ENCODE measurements at regions not wholly inside any gene's neighbourhood (a gene's known extent, or its start where the extent isn't known, plus 50 kb on each side); places are given as distances from the start of the nearest gene placed in this dataset.
"Not testable (repeated sequence)": the region's sequence is repeated elsewhere in the genome, so short reads cannot be mapped to it uniquely, and the experiment has no call there.

GRCh38 chr9:74095925-74096324 lies 401.2 kb upstream of the RORB start:
- H3K4me3 ChIP-seq (ENCODE audit: low read length): no peak overlapping the region
- no peaks in the 10 kb centered on the region for H3K36me3 ChIP-seq (ENCODE audit: insufficient read depth, low read length)
- no peaks in the 10 kb centered on the region for H3K4me1 Mint-ChIP-seq (ENCODE audit: low read depth)
- intact Hi-C loops (cut with DNase I, micrococcal nuclease): no loop called here
- no peak for ATAC-seq (ENCODE audit: poor library complexity)
- DNase-seq: no peak
- no peaks in the 10 kb centered on the region for H3K27me3 Mint-ChIP-seq
- H3K27ac Mint-ChIP-seq: no peak overlapping the region
- no peaks in the 10 kb centered on the region for H3K4me1 ChIP-seq (ENCODE audit: insufficient read depth, low read length)
- H3K9me3 ChIP-seq (ENCODE audit: control insufficient read depth in 1 of 2, insufficient read depth in 1 of 2, low read length in 2 of 2): no peaks in the 10 kb centered on the region
- no peaks in the 10 kb centered on the region for H3K27me3 ChIP-seq (ENCODE audit: control insufficient read depth in 1 of 2, insufficient read depth in 2 of 2, low read length in 2 of 2)
- no peak overlapping the region for H3K4me3 Mint-ChIP-seq
- H3K36me3 Mint-ChIP-seq (ENCODE audit: low read depth): no peaks in the 10 kb centered on the region
- POLR2A ChIA-PET: no interaction called here
- TF ChIP-seq, protein P1, sequence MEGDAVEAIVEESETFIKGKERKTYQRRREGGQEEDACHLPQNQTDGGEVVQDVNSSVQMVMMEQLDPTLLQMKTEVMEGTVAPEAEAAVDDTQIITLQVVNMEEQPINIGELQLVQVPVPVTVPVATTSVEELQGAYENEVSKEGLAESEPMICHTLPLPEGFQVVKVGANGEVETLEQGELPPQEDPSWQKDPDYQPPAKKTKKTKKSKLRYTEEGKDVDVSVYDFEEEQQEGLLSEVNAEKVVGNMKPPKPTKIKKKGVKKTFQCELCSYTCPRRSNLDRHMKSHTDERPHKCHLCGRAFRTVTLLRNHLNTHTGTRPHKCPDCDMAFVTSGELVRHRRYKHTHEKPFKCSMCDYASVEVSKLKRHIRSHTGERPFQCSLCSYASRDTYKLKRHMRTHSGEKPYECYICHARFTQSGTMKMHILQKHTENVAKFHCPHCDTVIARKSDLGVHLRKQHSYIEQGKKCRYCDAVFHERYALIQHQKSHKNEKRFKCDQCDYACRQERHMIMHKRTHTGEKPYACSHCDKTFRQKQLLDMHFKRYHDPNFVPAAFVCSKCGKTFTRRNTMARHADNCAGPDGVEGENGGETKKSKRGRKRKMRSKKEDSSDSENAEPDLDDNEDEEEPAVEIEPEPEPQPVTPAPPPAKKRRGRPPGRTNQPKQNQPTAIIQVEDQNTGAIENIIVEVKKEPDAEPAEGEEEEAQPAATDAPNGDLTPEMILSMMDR (IDR thresholded peaks at IDR 0.05): no peak
- peaks cover 10% of the 10 kb centered on the region for H3K9me3 Mint-ChIP-seq
- CTCF ChIA-PET: no interaction called here
- H3K27ac ChIP-seq (ENCODE audit: low read depth in 1 of 2, low read length in 2 of 2): no peak overlapping the region

- TF ChIP-seq, protein P1 (IDR thresholded peaks at IDR 0.05): no peak
- Histone ChIP-seq H3K4me3 (ENCODE audit: low read length) (no peak overlapping the region), H3K27ac (ENCODE audit: low read depth in 1 of 2, low read length in 2 of 2) (no peak overlapping the region), H3K4me1 (ENCODE audit: insufficient read depth, low read length) (no peaks in the 10 kb centered on the region), H3K36me3 (ENCODE audit: insufficient read depth, low read length) (no peaks in the 10 kb centered on the region), H3K9me3 (ENCODE audit: control insufficient read depth in 1 of 2, insufficient read depth in 1 of 2, low read length in 2 of 2) (no peaks in the 10 kb centered on the region), H3K27me3 (ENCODE audit: control insufficient read depth in 1 of 2, insufficient read depth in 2 of 2, low read length in 2 of 2) (no peaks in the 10 kb centered on the region)
- peaks cover 7% of the 10 kb centered on the region for H3K9me3 Mint-ChIP-seq
- no peaks in the 10 kb centered on the region for H3K4me1 Mint-ChIP-seq (ENCODE audit: low read depth)
- intact Hi-C loops (cut with DNase I, micrococcal nuclease): no loop called here
- H3K4me3 Mint-ChIP-seq: no peak overlapping the region
- no peak overlapping the region for H3K27ac Mint-ChIP-seq
- ChIA-PET POLR2A (no interaction called here), CTCF (no interaction called here)
- no peak for ATAC-seq (ENCODE audit: poor library complexity)
- no peaks in the 10 kb centered on the region for H3K27me3 Mint-ChIP-seq
- H3K36me3 Mint-ChIP-seq (ENCODE audit: low read depth): no peaks in the 10 kb centered on the region
- no peak for DNase-seq
These were observed 400.7 kb upstream of the RORB start for GRCh38 chr9:74096420-74096819.

- H3K4me1 ChIP-seq (ENCODE audit: insufficient read depth, low read length): no peaks in the 10 kb centered on the region
- H3K27ac ChIP-seq (ENCODE audit: low read depth in 1 of 2, low read length in 2 of 2): no peak overlapping the region
- ATAC-seq (ENCODE audit: poor library complexity) (no peak), DNase-seq (no peak)
- Mint-ChIP-seq H3K27ac (no peak overlapping the region), H3K36me3 (ENCODE audit: low read depth) (no peaks in the 10 kb centered on the region), H3K4me1 (ENCODE audit: low read depth) (no peaks in the 10 kb centered on the region), H3K4me3 (no peak overlapping the region), H3K9me3 (peaks cover 10% of the 10 kb centered on the region), H3K27me3 (no peaks in the 10 kb centered on the region)
- no peaks in the 10 kb centered on the region for H3K27me3 ChIP-seq (ENCODE audit: control insufficient read depth in 1 of 2, insufficient read depth in 2 of 2, low read length in 2 of 2)
- ChIA-PET POLR2A (no interaction called here), CTCF (no interaction called here)
- TF ChIP-seq, protein P1 (IDR thresholded peaks at IDR 0.05): no peak
- H3K4me3 ChIP-seq (ENCODE audit: low read length): no peak overlapping the region
- no peaks in the 10 kb centered on the region for H3K36me3 ChIP-seq (ENCODE audit: insufficient read depth, low read length)
- intact Hi-C loops (cut with DNase I, micrococcal nuclease): no loop called here
- H3K9me3 ChIP-seq (ENCODE audit: control insufficient read depth in 1 of 2, insufficient read depth in 1 of 2, low read length in 2 of 2): no peaks in the 10 kb centered on the region
These were observed 397.1 kb upstream of the RORB start for GRCh38 chr9:74100042-74100441.

GRCh38 chr9:74102148-74102547 lies 395.0 kb upstream of the RORB start:
- peaks cover 12% of the 10 kb centered on the region for H3K9me3 Mint-ChIP-seq
- DNase-seq; intact Hi-C loops (cut with DNase I, micrococcal nuclease); H3K4me3 ChIP-seq (ENCODE audit: low read length); H3K27me3 ChIP-seq (ENCODE audit: control insufficient read depth in 1 of 2, insufficient read depth in 2 of 2, low read length in 2 of 2); H3K4me1 ChIP-seq (ENCODE audit: insufficient read depth, low read length); H3K4me3 Mint-ChIP-seq; H3K36me3 ChIP-seq (ENCODE audit: insufficient read depth, low read length); H3K36me3 Mint-ChIP-seq (ENCODE audit: low read depth); H3K9me3 ChIP-seq (ENCODE audit: control insufficient read depth in 1 of 2, insufficient read depth in 1 of 2, low read length in 2 of 2); CTCF ChIA-PET; H3K27me3 Mint-ChIP-seq; ATAC-seq (ENCODE audit: poor library complexity); H3K4me1 Mint-ChIP-seq (ENCODE audit: low read depth); H3K27ac ChIP-seq (ENCODE audit: low read depth in 1 of 2, low read length in 2 of 2); H3K27ac Mint-ChIP-seq; POLR2A ChIA-PET: not testable (repeated sequence)

All from CD4-positive, alpha-beta T cell (primary cell).